CD4-positive, alpha-beta T cell treated with Interleukin-1 beta for 1 hour (primary cell): ENCODE measurements at regions not wholly inside any gene's neighbourhood (a gene's known extent, or its start where the extent isn't known, plus 50 kb on each side); places are given as distances from the start of the nearest gene placed in this dataset.
"Not testable (repeated sequence)": the region's sequence is repeated elsewhere in the genome, so short reads cannot be mapped to it uniquely, and the experiment has no call there.

Source experiments
- DNase-seq, 2 donors: peaks; one replicate each; pipeline ENCODE4 v3.0.0-alpha.2; 2020 to 2022

GRCh38 chr6:50353603-50354002 lies 303.9 kb upstream of the DEFB112 start:
- DNase-seq: no peak

GRCh38 chr6:50358113-50358512 lies 308.4 kb upstream of the DEFB112 start:
- DNase-seq: no peak

- no peak for DNase-seq
These were observed 312.1 kb upstream of the DEFB112 start for GRCh38 chr6:50361641-50362331.

- no peak for DNase-seq
These were observed 313.0 kb upstream of the DEFB112 start for GRCh38 chr6:50362706-50363105.

GRCh38 chr6:50369996-50370395 lies 320.3 kb upstream of the DEFB112 start:
- no peak for DNase-seq

- DNase-seq: no peak
These were observed 330.8 kb upstream of the DEFB112 start for GRCh38 chr6:50380406-50381098.

- no peak for DNase-seq
These were observed 331.3 kb upstream of the DEFB112 start for GRCh38 chr6:50381099-50381415.

- DNase-seq: no peak
These were observed 322.9 kb upstream of the TFAP2D start for GRCh38 chr6:50390416-50390815.

GRCh38 chr6:50394139-50394538 lies 319.2 kb upstream of the TFAP2D start:
- not testable (repeated sequence) for DNase-seq

- no peak for DNase-seq
These were observed 308.7 kb upstream of the TFAP2D start for GRCh38 chr6:50404643-50405042.

- no peak for DNase-seq
These were observed 302.7 kb upstream of the TFAP2D start for GRCh38 chr6:50410579-50410978.

GRCh38 chr6:50421041-50421440 lies 292.3 kb upstream of the TFAP2D start:
- DNase-seq: not testable (repeated sequence)

- DNase-seq: no peak
These were observed 286.1 kb upstream of the TFAP2D start for GRCh38 chr6:50427267-50427666.

- no peak for DNase-seq
These were observed 275.4 kb upstream of the TFAP2D start for GRCh38 chr6:50437901-50438300.

- no peak for DNase-seq
These were observed 270.7 kb upstream of the TFAP2D start for GRCh38 chr6:50442531-50443040.

- no peak for DNase-seq
These were observed 270.2 kb upstream of the TFAP2D start for GRCh38 chr6:50443144-50443543.

GRCh38 chr6:50449128-50449527 lies 264.2 kb upstream of the TFAP2D start:
- no peak for DNase-seq

- DNase-seq: no peak
These were observed 261.4 kb upstream of the TFAP2D start for GRCh38 chr6:50451826-50452400.

- DNase-seq: no peak
These were observed 258.3 kb upstream of the TFAP2D start for GRCh38 chr6:50455029-50455428.

GRCh38 chr6:50457351-50457750 lies 256.0 kb upstream of the TFAP2D start:
- no peak for DNase-seq

GRCh38 chr6:50461696-50462095 lies 251.6 kb upstream of the TFAP2D start:
- DNase-seq: no peak

- DNase-seq: no peak
These were observed 249.4 kb upstream of the TFAP2D start for GRCh38 chr6:50463931-50464330.

GRCh38 chr6:50467931-50468330 lies 245.4 kb upstream of the TFAP2D start:
- DNase-seq: no peak

GRCh38 chr6:50471041-50471440 lies 242.3 kb upstream of the TFAP2D start:
- DNase-seq: no peak
